HUES6 (cell line): ENCODE measurements at regions not wholly inside any gene's neighbourhood (a gene's known extent, or its start where the extent isn't known, plus 50 kb on each side); places are given as distances from the start of the nearest gene placed in this dataset.

ENCODE experiments used
- H3K27ac ChIP-seq: 2 replicates; pipeline ENCODE4 v1.7.0; 2013; ENCODE audit warnings: low read depth, mild to moderate bottlenecking, low read length, inconsistent platforms
- H3K27me3 ChIP-seq: 2 replicates; pipeline ENCODE4 v1.6.1; 2013; ENCODE audit warnings: low read length; ENCODE audit not compliant: control insufficient read depth, insufficient read depth
- H3K36me3 ChIP-seq: 2 replicates; pipeline ENCODE4 v1.6.1; 2013; ENCODE audit warnings: low read length; ENCODE audit not compliant: control insufficient read depth, insufficient read depth
- H3K4me1 ChIP-seq: 2 replicates; pipeline ENCODE4 v1.6.1; 2013; ENCODE audit warnings: low read length; ENCODE audit not compliant: control insufficient read depth, insufficient read depth
- H3K4me3 ChIP-seq: 2 replicates; pipeline ENCODE4 v1.5.1; 2013; ENCODE audit warnings: low read depth, low read length
- H3K9ac ChIP-seq: one replicate; pipeline ENCODE4 v1.6.1; 2013; ENCODE audit warnings: mild to moderate bottlenecking, low read length
- H3K9me3 ChIP-seq: 2 replicates; pipeline ENCODE4 v1.6.1; 2013; ENCODE audit warnings: low read depth, low read length; ENCODE audit not compliant: control insufficient read depth, insufficient read depth

DNA sequence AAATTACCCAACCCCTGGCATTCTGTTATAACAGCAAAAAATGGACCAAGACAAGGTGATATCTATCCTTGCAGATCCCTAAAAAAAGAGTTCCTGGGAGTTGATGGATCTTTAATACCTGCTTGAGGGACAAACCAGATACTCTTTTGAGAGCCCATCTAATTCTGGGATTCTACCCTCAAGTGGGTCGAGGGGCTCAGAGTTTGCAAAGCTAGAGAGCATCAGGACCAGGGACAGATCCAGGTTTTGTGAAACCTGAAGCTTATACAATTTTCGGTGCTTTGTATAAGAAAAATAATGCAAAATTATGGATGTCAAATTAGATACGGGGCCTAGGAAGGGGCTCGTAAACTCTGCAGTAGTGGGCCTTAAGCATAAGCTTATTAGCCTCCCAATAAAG, 130.5 kb upstream of the CRHR1 start:
- H3K4me3 ChIP-seq: no peak overlapping the region
- H3K9ac ChIP-seq: no peak overlapping the region
- H3K27me3 ChIP-seq: no peaks in the 10 kb centered on the region
- no peaks in the 10 kb centered on the region for H3K36me3 ChIP-seq
- no peaks in the 10 kb centered on the region for H3K9me3 ChIP-seq
- no peak overlapping the region for H3K27ac ChIP-seq
- peaks cover 10% of the 10 kb centered on the region; the same call in 1 of the 2 replicates for H3K4me1 ChIP-seq

DNA sequence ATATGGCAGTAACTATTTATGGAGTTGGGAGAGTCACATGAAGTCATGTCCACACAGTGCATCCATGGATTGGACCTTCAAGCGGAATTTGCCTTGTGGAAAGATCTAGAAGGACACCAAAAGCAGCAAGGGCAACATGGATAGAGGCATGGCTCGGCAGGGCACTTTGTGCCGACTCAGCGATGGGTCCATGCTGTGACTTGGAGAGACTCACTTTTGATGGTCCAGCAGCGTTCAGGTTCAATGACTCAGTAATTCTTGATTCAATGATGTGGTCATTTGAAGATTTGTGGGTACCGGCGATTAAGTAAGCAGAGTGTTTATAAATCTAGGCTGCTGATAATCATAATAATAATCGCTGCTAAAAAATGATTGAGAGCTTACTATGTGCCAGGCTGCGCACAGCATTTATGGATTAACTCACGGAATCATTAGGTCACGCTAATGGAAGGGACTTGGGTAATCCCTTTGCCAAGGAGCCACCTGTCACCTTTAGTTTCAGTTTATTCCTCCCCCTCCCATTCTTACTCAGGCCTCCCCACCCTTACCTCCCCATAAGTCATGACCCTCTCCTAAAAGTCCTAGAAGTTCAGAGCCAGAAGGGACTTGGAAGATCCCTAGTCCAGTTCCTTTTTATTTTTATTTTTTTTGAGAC, 127.5 kb upstream of the CRHR1 start:
- no peaks in the 10 kb centered on the region for H3K27me3 ChIP-seq
- no peak overlapping the region for H3K4me3 ChIP-seq
- H3K27ac ChIP-seq: no peak overlapping the region
- no peak overlapping the region for H3K9ac ChIP-seq
- H3K4me1 ChIP-seq: no peaks in the 10 kb centered on the region
- no peaks in the 10 kb centered on the region for H3K9me3 ChIP-seq
- no peaks in the 10 kb centered on the region for H3K36me3 ChIP-seq

DNA sequence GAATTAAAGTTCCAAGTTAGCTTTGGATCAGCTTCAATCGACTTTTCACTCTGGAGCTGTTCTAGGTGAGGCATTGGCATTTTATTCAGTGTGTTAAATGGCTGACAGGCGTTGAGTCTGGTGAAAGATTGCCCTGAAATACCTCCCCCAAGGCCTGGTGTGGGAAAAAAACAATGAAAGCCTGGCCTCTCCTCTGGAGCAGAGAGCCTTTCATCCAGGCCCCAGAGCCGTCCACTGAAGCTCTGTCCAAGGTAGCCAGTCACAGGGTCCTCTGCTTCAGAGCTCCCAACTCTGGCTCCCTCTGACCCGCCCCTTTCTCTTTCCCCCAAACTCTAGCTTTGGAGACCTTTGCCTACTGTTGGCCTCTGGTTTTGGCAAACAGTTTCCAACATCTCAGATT, 123.6 kb upstream of the CRHR1 start:
- Histone ChIP-seq H3K4me1 (no peaks in the 10 kb centered on the region), H3K36me3 (no peaks in the 10 kb centered on the region), H3K4me3 (no peak overlapping the region), H3K27ac (no peak overlapping the region), H3K9ac (no peak overlapping the region), H3K9me3 (no peaks in the 10 kb centered on the region; the same call in 1 of the 2 replicates), H3K27me3 (peaks cover 7% of the 10 kb centered on the region; the same call in 1 of the 2 replicates)

DNA sequence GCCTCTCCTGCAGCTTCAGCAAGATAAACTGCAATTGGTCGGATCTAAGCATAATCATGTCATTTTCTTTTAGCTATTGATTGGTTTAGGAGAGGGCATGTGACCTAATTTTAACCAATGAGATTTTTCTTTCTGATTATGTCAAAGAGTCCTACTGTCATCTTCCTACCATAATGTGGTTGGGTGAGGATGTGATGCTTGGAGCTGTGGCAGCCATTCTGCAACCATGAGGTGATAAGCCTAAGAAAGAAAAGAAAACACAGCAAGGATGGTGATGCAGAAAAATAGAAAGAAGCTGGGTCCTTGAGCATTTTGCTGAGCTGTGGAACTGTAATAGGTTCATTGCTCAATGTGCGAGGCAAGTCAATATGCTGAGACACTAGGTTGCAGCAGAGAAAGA, 121.7 kb upstream of the CRHR1 start:
- Histone ChIP-seq H3K4me1 (no peaks in the 10 kb centered on the region), H3K27me3 (peaks cover 7% of the 10 kb centered on the region; the same call in 1 of the 2 replicates), H3K27ac (no peak overlapping the region), H3K4me3 (no peak overlapping the region), H3K9me3 (no peaks in the 10 kb centered on the region; the same call in 1 of the 2 replicates), H3K9ac (no peak overlapping the region), H3K36me3 (no peaks in the 10 kb centered on the region)

DNA sequence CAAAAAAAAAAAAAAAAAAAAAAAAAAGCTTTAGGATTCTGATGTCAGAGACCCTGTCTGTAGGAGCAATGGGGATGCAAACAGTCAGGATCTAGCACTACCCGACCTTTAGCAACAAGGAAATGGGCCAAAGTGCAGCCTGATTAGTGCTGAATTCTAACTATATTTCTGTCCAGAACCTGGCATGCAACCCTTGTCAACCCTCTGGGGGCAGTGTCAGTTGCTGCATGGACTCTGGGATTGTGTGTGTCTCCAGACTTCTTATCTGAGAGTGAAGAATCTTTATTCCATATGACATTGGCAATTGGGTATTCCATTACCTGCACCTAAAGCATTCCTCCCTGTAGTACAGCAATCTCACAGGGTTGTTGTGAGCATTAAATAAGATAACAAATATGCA, 120.3 kb upstream of the CRHR1 start:
- Histone ChIP-seq H3K36me3 (no peaks in the 10 kb centered on the region), H3K27ac (no peak overlapping the region), H3K4me3 (no peak overlapping the region), H3K9me3 (no peaks in the 10 kb centered on the region; the same call in 1 of the 2 replicates), H3K4me1 (no peaks in the 10 kb centered on the region), H3K9ac (no peak overlapping the region), H3K27me3 (peaks cover 11% of the 10 kb centered on the region; the same call in 1 of the 2 replicates)

DNA sequence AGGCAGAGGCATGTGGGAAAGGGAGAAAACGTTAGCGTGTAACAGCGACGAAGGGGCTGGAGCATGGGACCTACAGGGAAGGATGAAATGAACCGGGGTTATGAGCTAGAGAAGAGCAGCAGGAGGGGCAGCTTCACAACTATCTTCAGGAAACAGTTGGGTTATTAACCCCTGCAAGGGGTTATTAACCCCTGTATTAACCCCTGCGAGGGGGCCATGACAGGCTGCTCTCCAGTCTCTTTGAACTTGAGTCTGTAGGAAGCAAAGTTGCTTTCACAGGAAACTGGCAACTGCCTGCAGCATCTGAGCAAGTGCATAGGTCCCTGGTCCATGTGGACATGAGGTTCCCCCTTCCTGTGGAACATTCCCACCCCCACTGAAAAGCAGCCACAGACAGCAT, 119.2 kb upstream of the CRHR1 start:
- Histone ChIP-seq H3K4me3 (no peak overlapping the region), H3K9me3 (no peaks in the 10 kb centered on the region; the same call in 1 of the 2 replicates), H3K9ac (no peak overlapping the region), H3K27ac (no peak overlapping the region), H3K36me3 (no peaks in the 10 kb centered on the region), H3K27me3 (peaks cover 11% of the 10 kb centered on the region; the same call in 1 of the 2 replicates), H3K4me1 (no peaks in the 10 kb centered on the region)

DNA sequence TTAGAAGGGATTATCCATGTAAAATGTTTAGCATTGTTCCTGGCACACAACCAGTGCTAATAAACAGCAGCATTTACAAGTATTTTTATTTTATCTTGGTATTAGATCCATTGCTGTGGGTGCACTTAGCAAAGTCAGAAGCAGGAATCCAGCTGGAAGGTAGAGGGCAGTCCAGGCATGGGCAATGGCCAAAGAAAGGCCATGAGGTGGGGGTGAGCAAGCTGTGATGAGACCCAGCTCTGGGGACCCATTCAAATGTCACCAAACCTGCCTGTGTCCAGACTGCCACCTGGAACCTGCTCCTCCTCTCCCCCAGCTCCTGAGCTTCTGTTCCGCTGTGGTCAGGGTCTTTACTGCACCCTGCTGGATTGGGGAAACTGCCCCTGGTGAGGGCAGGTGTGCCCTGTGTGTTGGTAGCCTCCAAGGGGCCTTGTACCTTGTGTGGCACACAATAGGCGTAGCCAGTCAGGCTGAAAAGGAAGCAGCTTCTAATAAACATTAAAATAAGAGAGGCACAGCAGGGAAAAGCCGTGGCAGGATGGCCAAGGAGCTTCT, 118.0 kb upstream of the CRHR1 start:
- no peaks in the 10 kb centered on the region for H3K4me1 ChIP-seq
- no peaks in the 10 kb centered on the region; the same call in 1 of the 2 replicates for H3K9me3 ChIP-seq
- no peak overlapping the region for H3K9ac ChIP-seq
- H3K27ac ChIP-seq: no peak overlapping the region
- H3K4me3 ChIP-seq: no peak overlapping the region
- peaks cover 15% of the 10 kb centered on the region for H3K27me3 ChIP-seq
- H3K36me3 ChIP-seq: no peaks in the 10 kb centered on the region

DNA sequence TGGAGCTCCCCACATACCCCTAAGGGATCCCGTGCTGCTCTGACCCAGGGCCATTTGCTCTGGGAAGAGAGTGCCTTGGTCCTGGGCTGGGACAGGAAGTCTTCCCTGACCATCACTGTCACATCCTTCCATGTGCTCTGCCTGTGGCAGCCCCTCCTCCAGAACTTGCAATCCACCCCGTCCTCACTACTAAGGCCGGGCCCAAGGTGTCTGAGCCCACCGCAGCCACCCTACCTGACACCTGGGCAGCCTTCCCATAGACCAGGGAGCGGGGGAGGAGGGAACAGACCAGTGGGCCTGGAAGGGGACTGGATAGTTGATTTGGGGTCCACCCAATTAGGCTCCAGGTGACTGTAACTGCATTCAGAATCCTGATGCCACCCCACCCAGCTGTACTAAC, 117.5 kb upstream of the CRHR1 start:
- Histone ChIP-seq H3K36me3 (no peaks in the 10 kb centered on the region), H3K27ac (no peak overlapping the region), H3K27me3 (peaks cover 15% of the 10 kb centered on the region), H3K9ac (no peak overlapping the region), H3K4me1 (no peaks in the 10 kb centered on the region), H3K4me3 (no peak overlapping the region), H3K9me3 (no peaks in the 10 kb centered on the region; the same call in 1 of the 2 replicates)

DNA sequence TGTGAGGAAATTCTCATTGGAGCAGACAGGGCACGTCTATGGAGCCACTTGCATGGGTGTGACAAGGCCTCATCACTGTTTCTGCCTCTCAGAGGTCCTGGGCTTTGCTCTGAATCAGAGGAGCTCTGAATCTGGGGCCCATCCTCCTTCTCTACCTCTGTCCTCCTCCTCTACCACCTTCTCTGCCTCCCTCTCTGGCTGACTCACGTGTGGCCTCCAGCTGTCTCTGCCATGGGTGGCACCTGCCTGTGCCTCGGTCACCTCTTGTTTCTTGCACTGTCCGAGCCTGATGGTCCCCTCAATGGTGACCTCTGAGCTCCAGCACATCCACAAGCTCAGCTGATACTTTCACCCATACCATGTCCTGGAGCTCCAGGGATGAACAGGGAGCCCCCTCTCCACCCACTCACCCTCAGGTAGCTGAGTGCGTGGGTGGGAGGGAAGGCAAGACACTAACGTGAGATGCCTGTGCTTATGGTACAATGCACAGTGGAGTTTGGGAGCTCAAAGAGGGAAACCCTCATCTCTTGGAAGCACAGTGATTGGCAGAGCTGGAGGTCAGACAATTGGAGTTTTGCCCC, 116.4 kb upstream of the CRHR1 start:
- no peaks in the 10 kb centered on the region for H3K9me3 ChIP-seq
- no peak overlapping the region for H3K4me3 ChIP-seq
- H3K27me3 ChIP-seq: peaks cover 9% of the 10 kb centered on the region
- no peaks in the 10 kb centered on the region for H3K36me3 ChIP-seq
- no peak overlapping the region for H3K27ac ChIP-seq
- no peaks in the 10 kb centered on the region for H3K4me1 ChIP-seq
- H3K9ac ChIP-seq: no peak overlapping the region

DNA sequence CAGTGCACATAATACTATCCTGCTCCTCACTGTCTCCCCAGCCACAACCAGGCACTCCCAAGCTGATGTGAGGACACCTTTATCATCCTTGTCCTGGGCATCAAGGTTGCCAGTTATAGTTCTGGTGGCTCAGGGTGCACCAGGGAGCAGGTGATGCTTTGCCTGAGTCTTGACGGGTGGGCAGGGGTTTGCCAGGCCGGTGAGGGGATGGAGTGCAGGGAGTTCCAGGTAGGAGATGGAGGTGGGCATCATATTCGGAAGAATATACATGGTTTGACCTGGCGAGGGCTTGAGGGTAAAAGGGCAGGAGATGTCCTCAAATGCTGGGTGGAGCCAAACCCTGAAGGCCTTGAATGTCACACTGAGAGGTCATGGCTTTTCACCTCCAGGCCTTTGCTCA, 115.8 kb upstream of the CRHR1 start:
- Histone ChIP-seq H3K9ac (no peak overlapping the region), H3K9me3 (no peaks in the 10 kb centered on the region), H3K4me3 (no peak overlapping the region), H3K36me3 (no peaks in the 10 kb centered on the region), H3K4me1 (no peaks in the 10 kb centered on the region), H3K27ac (no peak overlapping the region), H3K27me3 (peaks cover 9% of the 10 kb centered on the region)

DNA sequence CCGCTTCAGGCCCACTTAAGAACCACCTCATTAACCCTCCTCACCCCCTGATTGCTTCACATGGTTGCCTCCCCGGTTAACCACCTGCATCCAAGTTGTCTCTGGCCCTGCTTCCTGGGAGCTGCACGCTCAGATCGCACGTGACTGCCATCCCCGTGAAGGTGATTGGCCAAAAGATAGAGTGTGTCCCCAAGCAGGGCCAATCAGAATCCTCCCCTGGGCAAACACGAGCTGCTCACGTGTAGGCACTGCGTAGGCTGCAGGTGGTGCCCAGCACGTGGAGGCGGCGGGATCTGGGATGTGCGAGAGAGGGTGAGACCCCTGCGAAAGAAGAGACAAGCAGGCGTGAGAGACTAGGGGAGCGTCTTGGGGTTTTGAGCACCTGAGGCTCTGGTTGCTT, 111.8 kb upstream of the CRHR1 start:
- peaks cover 7% of the 10 kb centered on the region for H3K27me3 ChIP-seq
- no peaks in the 10 kb centered on the region for H3K36me3 ChIP-seq
- H3K9ac ChIP-seq: no peak overlapping the region
- no peak overlapping the region for H3K4me3 ChIP-seq
- H3K9me3 ChIP-seq: no peaks in the 10 kb centered on the region
- no peaks in the 10 kb centered on the region for H3K4me1 ChIP-seq
- H3K27ac ChIP-seq: no peak overlapping the region
